ENCODE measurements at regions not wholly inside any gene's neighbourhood (a gene's known extent, or its start where the extent isn't known, plus 50 kb on each side); places are given as distances from the start of the nearest gene placed in this dataset.

DNA sequence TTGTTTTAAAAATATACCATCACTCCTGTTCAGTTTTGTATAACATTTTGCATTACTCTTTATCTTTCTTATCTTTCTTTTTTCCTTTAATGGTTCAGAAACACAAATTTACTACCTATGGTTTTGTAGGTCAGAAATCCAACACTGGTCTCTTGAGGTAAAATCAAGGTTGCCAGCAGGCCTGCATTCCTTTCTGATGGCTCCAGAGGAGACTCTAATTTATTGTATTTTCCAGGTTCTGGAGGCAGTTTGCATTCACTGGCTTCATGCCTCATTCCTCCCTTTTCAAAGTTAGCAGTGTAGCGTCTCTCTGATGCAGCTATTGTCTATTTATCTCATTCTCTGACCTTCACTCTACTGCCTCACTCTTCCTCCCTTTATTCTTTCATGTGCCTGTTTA, 767.4 kb downstream of the SLITRK6 start:
- DNase-seq = no peak

DNA sequence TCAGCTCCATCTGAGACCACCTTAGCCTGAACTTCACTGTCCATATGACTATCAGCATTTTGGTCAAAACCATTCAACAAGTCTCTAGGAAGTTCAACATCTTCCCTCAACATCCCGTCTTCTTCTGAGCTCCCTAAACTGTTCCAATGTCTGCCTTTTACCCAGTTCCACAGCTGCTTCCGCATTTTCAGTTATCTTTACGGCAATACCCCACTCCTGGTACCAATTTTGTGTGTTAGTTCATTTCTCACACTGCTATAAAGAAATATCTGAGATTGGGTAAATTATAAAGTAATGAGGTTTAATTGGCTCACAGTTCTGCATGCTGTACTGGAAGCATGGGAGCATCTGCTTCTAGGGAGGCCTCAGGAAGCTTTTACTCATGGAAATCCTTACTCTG, 771.2 kb downstream of the SLITRK6 start:
- DNase-seq = no peak

DNA sequence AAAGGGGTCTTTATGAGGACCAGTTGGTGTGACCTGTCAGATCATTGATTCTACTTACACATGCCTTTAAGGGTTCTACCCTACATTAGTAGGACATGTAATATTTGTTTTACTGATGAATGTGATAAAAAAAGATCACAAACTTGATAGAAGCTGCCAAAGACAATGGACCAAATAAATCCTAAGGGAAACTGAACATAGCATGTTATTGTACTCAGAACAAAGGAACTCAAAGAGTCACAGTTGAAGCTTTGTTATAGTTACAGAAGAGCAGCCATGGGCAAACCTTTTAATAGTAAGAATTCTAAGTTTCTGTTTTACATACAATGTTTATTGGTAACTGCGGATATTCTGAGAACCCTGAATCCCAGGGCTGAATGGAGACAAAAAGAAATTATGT, 780.1 kb downstream of the SLITRK6 start:
- DNase-seq = no peak

DNA sequence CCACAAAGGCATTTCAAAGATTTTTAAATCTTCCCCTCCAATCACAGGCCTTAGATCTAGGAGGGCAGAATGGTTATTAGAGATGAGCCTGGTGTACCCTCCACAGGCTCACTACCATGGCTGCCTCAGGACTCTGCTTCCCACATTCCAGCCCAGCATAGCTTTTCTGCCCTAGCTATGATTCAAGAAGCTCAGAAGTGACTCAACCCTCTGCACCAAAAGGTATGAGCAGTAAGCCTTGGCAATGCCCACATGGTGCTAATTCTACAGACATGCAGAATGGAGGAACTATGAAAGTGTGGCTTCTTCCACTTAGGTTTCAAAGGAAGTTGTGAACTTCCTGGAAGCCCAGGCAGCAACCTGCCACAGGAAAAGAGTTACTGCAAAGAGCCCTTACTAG, 786.2 kb downstream of the SLITRK6 start:
- DNase-seq = no peak

DNA sequence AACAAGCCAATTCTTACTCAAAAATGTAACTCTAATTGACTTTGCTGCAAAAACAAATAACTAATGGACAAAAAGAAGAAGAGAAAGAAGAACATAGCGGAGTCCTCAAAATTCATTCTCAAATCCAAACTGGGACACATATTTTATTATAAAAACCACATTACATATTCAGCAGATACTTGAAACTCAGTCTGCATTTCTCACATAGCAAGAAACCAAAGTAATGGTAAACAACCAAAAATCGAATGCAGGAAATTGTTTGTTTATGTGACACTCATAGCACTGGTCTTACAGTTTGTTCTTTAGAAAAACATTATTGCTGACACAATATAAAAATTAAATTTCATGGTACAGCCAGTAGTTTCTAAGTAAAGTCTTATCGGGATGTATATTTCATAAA, 789.8 kb downstream of the SLITRK6 start:
- no peak for DNase-seq

DNA sequence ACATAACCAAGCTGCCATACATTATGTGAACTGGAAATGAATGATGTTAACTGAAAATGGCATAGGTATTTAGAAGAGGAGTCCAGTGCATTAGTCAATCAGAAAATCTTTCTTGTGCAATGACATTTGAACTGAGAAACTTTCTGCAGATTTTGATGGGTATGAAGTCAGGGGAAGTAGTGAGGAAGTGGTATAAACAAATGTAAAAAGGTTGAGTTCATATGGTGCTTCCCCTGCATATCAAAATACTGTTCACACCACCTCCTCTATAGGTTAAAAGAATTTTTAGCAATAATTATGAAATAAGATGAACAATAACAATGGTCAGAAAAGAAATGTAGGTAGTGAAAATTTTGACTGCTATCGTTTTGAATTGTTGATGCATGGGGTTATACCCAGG, 800.0 kb downstream of the SLITRK6 start:
- no peak for DNase-seq

DNA sequence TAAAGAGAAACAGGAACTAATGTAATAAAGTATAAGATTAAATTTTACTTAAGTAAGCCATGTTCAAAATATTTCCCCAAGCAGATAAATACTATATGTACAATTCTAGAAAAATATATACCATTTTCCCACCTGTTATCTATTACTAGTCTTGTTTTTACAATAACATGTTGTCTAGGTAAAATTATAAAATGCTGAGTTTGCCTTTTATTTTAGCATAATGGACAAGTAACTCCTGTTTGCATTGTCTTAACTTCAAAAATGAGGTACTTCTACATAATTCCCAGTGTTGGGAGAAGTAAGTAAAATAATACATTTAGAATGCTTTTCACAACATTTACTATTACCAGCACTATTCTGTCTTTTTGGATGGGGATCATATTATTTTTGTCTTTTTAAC, 800.5 kb downstream of the SLITRK6 start:
- no peak for DNase-seq

DNA sequence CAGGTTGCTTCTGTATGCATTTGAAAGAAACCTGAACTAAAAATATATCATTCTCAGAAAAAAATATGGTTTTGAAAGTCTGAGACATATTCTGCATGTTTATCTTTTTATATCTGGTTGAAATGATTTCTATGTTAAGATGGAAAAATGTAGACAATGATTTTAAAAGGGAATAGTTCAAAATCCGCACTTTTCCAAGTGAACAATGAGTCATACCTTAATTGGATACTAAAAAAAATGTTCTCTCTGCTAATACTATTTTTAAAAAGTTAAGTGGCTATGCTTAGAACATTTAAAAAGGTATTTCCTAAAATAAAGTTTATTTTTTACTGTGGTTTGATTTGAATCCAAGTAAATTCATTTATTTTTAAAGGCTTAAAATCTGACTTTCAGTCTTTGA, 801.4 kb downstream of the SLITRK6 start:
- no peak for DNase-seq

DNA sequence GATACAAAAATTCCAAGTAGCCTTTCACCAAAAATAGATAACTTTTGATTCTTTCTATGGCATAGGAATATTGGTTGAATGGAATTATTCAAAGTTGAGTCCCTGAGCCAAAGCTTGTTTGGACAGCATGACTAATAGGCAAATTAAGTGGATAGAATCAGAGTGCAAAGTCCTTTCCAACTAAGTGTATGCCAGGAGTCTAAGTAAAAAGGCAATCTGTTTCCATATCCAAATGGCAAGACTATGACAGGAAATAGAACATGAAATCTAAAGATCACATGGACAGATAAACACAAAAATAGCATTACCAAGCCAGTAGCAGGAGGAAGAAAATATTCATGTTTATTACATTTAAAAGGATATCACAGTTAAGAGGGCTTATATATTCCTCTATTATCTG, 804.6 kb downstream of the SLITRK6 start:
- DNase-seq = no peak

DNA sequence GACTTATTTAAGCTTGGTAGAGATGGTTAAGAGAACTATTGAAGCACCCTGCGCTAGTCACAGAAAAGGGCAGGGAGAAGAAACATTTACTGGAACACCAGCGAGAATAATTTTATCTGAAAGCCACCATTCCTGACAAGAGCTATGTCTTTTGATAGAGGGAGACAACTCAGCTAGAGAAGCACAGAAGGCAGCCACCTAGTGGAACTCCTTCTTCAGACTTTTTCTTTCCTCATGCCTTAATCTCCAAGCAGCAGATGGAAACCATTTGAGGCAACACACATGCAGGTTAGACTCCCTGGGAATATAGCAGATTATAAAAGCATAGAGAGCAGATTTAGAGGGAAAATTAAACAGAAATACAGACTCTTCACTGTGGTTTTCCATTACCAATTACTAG, 813.4 kb downstream of the SLITRK6 start:
- no peak for DNase-seq

DNA sequence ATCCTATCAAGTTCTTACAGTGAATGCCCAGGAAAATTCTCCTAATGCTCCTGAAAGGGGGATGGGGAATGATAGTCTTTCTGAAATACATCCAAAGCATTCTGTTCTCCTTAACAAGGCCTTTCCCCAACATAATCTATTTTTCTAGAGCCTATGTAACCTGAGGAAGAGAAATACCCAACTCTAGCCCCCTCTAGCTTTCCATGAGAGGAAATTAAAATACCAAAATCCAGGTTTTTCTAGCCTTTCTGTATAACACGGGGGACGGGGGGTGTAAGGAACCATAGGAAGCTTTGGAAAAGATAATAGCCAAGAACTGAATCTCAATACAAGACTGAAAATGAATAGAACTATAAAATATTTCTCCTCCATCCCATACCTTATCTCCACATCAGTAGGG, 815.9 kb downstream of the SLITRK6 start:
- no peak for DNase-seq

DNA sequence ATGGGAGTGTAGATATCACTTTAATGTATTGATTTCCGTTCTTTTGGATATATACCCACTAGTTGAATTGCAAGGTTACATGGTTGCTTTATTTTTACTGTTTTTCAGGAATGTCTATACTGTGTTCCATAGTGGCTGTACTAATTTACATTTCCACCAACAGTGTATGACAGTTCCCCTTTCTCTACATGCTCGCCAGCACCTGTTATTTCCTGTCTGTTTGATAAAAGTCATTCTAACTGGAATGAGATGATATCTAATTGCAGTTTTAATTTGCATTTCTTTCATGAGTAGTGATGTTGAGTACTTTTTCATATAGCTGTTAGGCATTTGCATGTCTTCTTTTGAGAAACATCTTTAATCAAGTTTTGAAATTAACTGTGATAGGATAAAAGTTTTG, 818.6 kb downstream of the SLITRK6 start:
- DNase-seq = no peak

DNA sequence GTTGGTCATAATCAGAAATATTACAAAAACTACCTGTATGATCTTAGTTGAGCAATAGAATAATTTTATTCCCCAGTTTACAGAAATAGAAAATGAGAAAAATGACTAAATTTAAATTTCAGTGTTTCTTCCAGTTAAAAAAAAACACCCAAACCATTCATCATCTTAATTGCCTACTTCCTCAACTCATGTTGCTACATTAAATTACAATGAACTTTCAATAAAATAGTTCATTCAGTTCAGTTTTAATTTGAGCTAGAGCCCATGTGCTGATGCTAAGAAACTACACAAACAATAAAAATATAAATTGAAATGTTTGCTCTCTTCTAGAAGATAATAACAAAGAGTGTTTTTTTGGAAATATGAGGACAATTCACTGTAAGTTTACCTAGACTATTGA, 820.4 kb downstream of the SLITRK6 start:
- DNase-seq = no peak

DNA sequence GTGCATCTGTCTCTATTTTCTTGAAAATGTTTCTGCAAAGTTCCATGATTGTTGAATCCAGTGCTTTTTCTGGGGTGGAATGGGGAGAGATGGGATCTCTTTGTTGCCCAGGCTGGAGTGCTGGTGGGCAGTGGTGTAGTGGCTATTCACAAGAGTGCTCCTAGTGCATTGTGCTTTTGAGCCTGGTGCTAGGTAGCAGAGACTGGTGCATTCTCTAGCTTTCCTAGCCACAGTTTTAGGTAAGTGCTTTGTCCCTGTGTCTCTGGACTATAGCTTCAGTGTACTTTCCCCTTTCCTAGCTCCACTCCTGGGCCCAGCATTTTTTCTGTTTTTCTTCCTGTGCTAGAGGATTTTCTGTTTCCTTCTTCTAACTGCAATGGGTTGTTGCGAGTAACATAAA, 825.6 kb downstream of the SLITRK6 start:
- no peak for DNase-seq

DNA sequence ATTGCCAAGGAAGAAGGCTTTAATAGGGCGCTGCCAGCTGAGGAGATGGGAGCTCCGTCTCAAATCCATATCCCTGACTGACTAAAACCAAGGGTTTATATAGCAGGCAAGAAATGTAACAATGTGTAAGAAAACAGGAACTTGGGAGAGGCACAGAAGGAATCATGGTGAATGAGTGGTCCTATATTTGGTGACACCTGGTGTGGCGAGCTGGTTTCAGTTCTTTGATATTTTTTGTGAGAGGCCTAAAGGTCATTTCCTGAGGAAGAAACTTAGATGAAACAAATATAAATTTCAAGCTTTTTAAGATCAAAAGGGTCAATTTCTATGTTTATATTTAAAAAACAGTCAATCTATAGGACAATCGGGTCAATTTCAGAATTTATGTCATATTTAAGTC, 826.3 kb downstream of the SLITRK6 start:
- DNase-seq = no peak

DNA sequence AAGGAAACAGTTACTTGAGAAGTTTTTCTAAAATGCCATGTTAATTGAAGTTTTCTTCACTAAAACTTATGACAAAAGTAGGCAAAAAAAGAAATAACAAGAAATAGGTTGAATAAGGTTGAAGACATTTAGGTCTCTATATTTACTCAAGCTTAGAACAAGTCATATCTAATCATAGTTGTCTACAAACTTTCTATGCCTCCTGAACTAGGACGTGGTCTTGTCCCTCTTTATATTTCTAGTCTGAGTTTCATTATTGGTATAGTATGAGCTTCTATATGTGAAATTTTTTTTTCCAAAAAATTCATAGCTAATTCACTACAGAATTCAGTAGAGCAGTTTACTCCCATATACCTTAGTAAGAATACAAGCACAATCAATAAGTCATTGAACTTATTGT, 836.4 kb downstream of the SLITRK6 start:
- DNase-seq = no peak

DNA sequence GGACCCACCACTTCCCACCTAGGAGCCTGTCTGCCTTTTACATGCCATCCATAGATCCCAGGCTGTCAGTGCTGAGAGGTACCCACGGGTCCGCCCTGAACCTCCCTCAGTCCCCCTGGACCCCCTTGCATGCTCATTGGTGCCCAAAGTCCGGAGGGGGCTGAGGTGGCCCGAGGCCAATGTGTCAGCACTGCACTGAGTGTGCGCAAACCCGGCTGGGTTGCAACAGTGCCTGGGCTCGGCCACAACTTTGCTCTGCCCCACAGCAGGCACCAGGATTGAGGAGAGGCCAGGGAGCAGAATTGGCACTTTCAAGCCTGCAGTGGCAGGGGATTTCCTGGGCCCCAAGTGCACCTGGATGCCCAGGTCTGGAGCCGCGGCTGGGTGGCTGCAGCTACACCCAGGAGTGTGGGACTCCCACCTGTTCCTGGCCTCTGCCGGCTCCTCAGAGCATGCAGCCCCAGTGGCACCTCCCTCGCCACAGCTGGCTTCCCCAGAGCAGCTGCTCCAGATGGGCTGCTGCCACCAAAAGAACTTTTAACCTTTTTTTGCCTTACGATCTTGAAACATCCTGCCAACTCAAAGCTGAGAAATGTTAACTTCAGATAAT, 837.0 kb downstream of the SLITRK6 start:
- no peak for DNase-seq

DNA sequence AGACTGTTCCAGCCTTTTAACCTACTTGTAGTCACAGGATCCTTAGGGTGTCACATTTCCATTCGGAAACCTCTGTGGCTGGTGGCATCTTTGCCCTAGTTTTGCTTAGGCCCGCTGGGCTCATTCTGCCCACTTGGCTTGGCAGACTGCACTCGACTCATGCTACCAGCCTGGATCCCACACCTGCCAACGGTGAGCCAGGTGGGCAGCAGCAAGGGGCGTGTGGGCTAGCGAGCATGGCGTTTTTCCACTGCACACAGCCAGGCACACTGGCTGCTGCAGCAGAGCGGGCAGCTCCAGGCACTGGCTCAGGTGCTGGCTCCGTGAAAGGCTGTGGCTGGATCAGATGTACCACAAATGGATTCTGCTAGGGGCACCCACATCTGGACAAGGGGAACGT, 838.2 kb downstream of the SLITRK6 start:
- DNase-seq = no peak

DNA sequence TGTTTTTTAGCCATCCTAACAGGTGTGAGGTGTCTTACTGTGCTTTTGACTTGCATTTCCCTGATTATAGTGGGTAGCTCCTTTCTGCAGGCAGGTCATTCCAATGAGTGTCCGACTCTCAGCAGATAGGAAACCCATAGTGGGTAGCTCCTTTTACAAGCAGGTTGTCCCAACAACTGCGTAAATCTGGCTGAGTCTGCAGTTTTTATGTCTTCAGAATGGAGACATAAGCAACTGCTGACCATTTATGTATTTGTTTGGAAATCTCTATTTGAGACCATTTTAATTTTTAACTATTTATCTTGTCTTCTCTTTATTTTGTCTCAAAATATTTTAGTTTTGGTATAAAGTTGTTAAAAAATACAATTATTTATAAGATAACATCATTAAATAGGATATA, 839.4 kb downstream of the SLITRK6 start:
- no peak for DNase-seq

DNA sequence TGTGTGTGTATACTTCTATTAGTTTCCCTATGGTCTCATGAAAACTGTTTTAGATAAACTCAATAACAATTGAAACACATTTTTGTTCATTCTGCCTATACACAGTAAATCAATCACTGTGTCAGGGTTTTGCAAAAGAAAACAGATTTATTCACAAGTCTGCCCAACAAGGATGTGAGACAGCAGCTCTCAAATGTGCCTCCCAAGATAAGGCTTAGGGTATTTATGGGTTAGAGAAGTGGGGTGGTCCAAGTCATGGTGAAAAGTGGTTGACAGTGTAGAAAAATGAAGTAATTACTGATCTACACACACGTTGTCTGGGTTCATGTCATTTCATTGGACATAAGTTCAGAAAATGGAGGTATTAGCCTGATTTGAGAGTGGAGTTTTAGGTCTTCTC, 844.6 kb downstream of the SLITRK6 start:
- no peak for DNase-seq

DNA sequence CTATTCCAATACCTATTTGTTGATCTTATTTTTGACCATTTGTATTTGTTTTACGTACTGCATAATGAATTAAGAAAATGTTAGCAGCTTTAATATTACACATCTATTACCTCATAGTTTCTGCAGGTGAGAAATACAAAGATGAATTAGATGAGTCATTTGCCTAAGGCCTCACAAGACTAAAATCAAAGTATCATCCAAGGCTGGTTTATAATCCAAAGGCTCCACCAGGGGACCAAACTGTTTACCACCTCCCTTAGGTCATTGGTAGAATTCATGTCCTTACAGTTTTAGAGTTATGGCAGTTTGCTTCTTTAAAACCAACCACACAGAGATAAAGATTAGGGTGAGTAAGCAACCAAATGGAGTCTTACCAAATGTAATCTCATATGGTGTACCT, 848.1 kb downstream of the SLITRK6 start:
- DNase-seq = no peak

DNA sequence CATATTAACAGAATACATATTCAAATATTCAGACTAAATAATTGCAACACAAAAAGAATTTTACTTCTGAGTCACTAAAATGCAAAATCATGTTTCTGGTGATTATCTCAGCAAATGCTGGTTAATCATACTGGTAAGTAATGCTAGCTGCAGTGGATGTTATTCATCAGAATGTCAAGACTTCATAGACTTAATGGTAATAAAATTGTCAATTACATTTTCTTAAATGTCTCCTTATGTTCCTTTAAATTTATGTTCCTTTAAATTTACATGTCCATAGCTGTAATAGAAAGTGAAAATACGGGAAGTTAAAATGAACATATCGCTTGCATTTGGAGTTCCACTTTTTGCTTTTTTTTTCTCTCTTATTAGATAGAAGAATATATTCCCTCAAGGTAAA, 853.0 kb downstream of the SLITRK6 start:
- DNase-seq = no peak

DNA sequence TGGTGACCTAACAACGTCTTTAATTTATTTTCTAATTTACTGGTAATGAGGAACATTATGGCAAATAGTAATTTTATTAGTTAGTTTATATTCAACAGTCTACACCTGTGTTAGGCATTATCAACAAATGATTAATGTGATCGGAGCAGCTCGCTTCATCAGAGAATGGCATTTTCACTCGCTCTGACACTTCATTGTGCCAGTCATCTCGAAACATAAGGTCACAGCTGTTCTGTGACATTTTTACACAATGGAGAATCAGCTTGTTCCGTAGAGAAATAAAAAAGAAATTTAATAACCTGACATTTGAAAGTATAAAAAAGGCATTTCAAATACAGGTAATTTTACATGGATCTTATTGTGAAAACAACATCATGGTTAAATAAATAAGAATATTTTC, 858.4 kb downstream of the SLITRK6 start:
- no peak for DNase-seq

DNA sequence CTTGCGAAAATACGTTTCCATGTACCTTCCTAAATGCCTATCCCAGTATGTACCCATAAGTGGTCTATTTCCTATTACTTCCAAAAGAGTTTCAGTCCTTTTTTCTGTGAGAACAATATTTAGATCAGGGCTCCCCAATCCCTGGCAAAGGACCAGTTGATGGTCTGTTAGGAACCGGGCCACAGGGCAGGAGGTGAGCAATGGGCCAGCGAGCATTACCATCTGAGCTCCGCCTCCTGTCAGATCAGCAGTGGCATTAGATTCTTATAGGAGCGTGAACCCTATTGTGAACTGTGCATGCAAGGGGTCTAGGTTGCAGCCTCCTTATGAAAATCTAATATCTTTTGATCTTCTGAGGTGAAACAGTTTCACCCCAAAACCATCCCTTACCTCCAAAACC, 859.1 kb downstream of the SLITRK6 start:
- no peak for DNase-seq

DNA sequence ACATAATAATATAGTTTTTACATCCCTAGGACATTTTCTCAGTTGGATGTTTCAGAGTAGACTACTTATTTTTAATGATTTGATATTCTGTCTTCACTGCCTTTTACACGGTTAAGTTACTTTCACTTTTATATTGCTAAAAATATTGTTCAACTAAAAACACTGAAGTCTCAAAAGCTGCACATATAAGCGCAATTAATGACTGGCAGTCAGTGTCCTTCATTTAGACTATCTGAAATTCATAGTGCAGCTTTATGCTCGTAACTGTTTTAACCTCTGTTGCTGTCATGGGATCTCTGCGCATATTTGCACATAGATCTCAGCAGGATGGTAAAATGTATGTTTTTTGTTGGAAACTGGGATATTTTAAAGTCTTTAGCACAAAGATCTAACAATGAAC, 864.3 kb downstream of the SLITRK6 start:
- no peak for DNase-seq

DNA sequence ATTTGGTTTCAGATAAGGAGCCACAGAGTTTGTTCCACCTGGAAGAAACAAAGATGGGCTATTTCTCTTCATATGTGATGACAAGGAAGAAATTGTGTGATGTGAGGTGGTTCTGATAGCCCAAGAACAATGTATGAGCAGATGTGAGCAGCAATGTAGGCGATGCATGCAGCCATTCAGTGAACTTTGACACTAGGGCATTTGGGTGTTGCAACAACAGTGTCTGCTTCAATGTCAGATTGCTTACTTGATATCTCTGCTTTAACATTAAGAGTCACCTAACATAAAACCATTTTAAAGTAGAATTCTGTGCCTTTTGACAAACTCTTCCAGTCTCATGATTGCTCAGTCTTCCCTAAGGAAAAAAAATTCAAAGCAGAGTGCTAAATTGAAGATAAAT, 865.4 kb downstream of the SLITRK6 start:
- DNase-seq = no peak

Measured in activated naive CD4-positive, alpha-beta T cell treated with Interleukin-2 at 50 U/mL for 16 hours (primary cell).